WTC11 (cell line): ENCODE measurements at regions not wholly inside any gene's neighbourhood (a gene's known extent, or its start where the extent isn't known, plus 50 kb on each side); places are given as distances from the start of the nearest gene placed in this dataset.

Experiments
- ATAC-seq: fragments of 200-7000 bp; cut with Tn5 transposase; 2 replicates; pipeline ENCODE4 v1.10.0; 2021; ENCODE audit warnings: mild to moderate bottlenecking, moderate library complexity
- CTCF ChIA-PET: fragments of 300-600 bp; sonication (Branson Sonifier 250); formaldehyde crosslinking; loops from one replicate; lab custom pipeline; 2021; ENCODE audit warnings: antibody characterized with exemption; lab: Charles Lee
- POLR2A ChIA-PET: fragments of 350-600 bp; sonication (Branson Sonifier 250); formaldehyde crosslinking; loops from one replicate; lab custom pipeline; 2021; ENCODE audit warnings: antibody characterized with exemption; lab: Charles Lee
- DNase-seq: peaks from one replicate; pipeline ENCODE4 v3.0.0; 2021; ENCODE audit warnings: low spot score
- H3K27ac Mint-ChIP-seq: 2 replicates; pipeline ENCODE4 v1.8.0; 2021; ENCODE audit warnings: mixed read lengths
- H3K27me3 Mint-ChIP-seq: 2 replicates; pipeline ENCODE4 v1.8.0; 2021; ENCODE audit warnings: low read depth, mild to moderate bottlenecking, moderate library complexity, mixed read lengths
- H3K36me3 Mint-ChIP-seq: 2 replicates; pipeline ENCODE4 v1.8.0; 2021; ENCODE audit warnings: mixed read lengths
- H3K4me1 Mint-ChIP-seq: 2 replicates; pipeline ENCODE4 v1.8.0; 2022; ENCODE audit warnings: mixed read lengths
- H3K4me3 Mint-ChIP-seq: 2 replicates; pipeline ENCODE4 v1.8.0; 2021; ENCODE audit warnings: mild to moderate bottlenecking, moderate library complexity, mixed read lengths
- H3K9me3 Mint-ChIP-seq: 2 replicates; pipeline ENCODE4 v1.8.0; 2021; ENCODE audit warnings: mixed read lengths
- ATF6 ChIP-seq: sonication (generic); formaldehyde crosslinking; IDR thresholded peaks from 2 replicates; pipeline ENCODE4 v1.8.1; 2023; ENCODE audit warnings: mild to moderate bottlenecking, missing genetic modification reagents
- EMX1 ChIP-seq: fragments of 250-450 bp; sonication (Bioruptor Pico); IDR thresholded peaks from 2 replicates; pipeline ENCODE4 v1.8.0; 2021; ENCODE audit warnings: mild to moderate bottlenecking
- ERG ChIP-seq: fragments of 250-450 bp; sonication (Bioruptor Pico); IDR thresholded peaks from 2 replicates; pipeline ENCODE4 v1.8.0; 2021; ENCODE audit warnings: mild to moderate bottlenecking
- FOXP4 ChIP-seq: sonication (generic); formaldehyde crosslinking; IDR thresholded peaks from 2 replicates; pipeline ENCODE4 v1.8.0; 2022; ENCODE audit warnings: mild to moderate bottlenecking, missing genetic modification reagents
- GRHL2 ChIP-seq: fragments of 250-450 bp; sonication (Bioruptor Pico); IDR thresholded peaks from 2 replicates; pipeline ENCODE4 v1.8.0; 2022; ENCODE audit warnings: mild to moderate bottlenecking, moderate library complexity; ENCODE audit not compliant: insufficient replicate concordance, severe bottlenecking
- IRF1 ChIP-seq: sonication (generic); formaldehyde crosslinking; IDR thresholded peaks from 2 replicates; pipeline ENCODE4 v1.8.0; 2023; ENCODE audit warnings: missing genetic modification reagents
- NR2C2 ChIP-seq: sonication (generic); formaldehyde crosslinking; IDR thresholded peaks from 2 replicates; pipeline ENCODE4 v1.8.0; 2022; ENCODE audit warnings: mild to moderate bottlenecking, missing genetic modification reagents
- OVOL2 ChIP-seq: fragments of 250-450 bp; sonication (Bioruptor Pico); IDR thresholded peaks from 2 replicates; pipeline ENCODE4 v1.9.0; 2021; ENCODE audit warnings: mild to moderate bottlenecking, borderline replicate concordance
- RELA ChIP-seq: sonication (generic); formaldehyde crosslinking; IDR thresholded peaks from 2 replicates; pipeline ENCODE4 v1.8.1; 2022; ENCODE audit warnings: missing genetic modification reagents, mild to moderate bottlenecking, borderline replicate concordance
- ZBTB43 ChIP-seq: sonication (generic); formaldehyde crosslinking; IDR thresholded peaks from 2 replicates; pipeline ENCODE4 v1.8.1; 2023; ENCODE audit warnings: mild to moderate bottlenecking, missing genetic modification reagents
- ZNF138 ChIP-seq: sonication (generic); formaldehyde crosslinking; conservative IDR thresholded peaks from 2 replicates; pipeline ENCODE4 v1.8.1; 2022; ENCODE audit warnings: mild to moderate bottlenecking, moderate library complexity, missing genetic modification reagents
- ZNF219 ChIP-seq: sonication (generic); formaldehyde crosslinking; IDR thresholded peaks from 2 replicates; pipeline ENCODE4 v1.8.0; 2023; ENCODE audit warnings: missing genetic modification reagents, mild to moderate bottlenecking, borderline replicate concordance
- ZNF263 ChIP-seq: sonication (generic); formaldehyde crosslinking; IDR thresholded peaks from 2 replicates; pipeline ENCODE4 v1.8.1; 2022; ENCODE audit warnings: low read depth, mild to moderate bottlenecking, moderate library complexity, missing genetic modification reagents
- ZNF281 ChIP-seq: sonication (generic); formaldehyde crosslinking; IDR thresholded peaks from 2 replicates; pipeline ENCODE4 v1.8.0; 2023; ENCODE audit warnings: mild to moderate bottlenecking, missing genetic modification reagents
- ZNF423 ChIP-seq: fragments of 250-450 bp; sonication (Bioruptor Pico); IDR thresholded peaks from 2 replicates; pipeline ENCODE4 v2.1.2; 2022; ENCODE audit warnings: mild to moderate bottlenecking, moderate library complexity
- ZNF512 ChIP-seq: sonication (generic); formaldehyde crosslinking; IDR thresholded peaks from 2 replicates; pipeline ENCODE4 v1.8.1; 2022; ENCODE audit warnings: missing genetic modification reagents, borderline replicate concordance
- ZSCAN18 ChIP-seq: fragments of 250-450 bp; sonication (Bioruptor Pico); IDR thresholded peaks from 2 replicates; pipeline ENCODE4 v2.1.2; 2022; ENCODE audit warnings: mild to moderate bottlenecking, moderate library complexity

- peaks cover 23% of the 10 kb centered on the region for H3K9me3 Mint-ChIP-seq
- peaks cover 16% of the 10 kb centered on the region for H3K4me1 Mint-ChIP-seq
- H3K27ac Mint-ChIP-seq = no peak overlapping the region
- ChIA-PET POLR2A (no interaction called here), CTCF (no interaction called here)
- TF ChIP-seq RELA (CRISPR knock-in tag) = no peak
- TF ChIP-seq ZNF423 (CRISPR knock-in tag) = no peak
- TF ChIP-seq IRF1 = no peak
- TF ChIP-seq ERG (CRISPR knock-in tag) = no peak
- TF ChIP-seq ZNF263 (CRISPR knock-in tag) = no peak
- no peak for TF ChIP-seq ZBTB43
- no peak for TF ChIP-seq ZNF138 (CRISPR knock-in tag)
- no peak for TF ChIP-seq GRHL2 (CRISPR knock-in tag)
- no peak for TF ChIP-seq ATF6
- TF ChIP-seq EMX1 (CRISPR knock-in tag) = no peak
- no peak for ATAC-seq
- peaks cover 16% of the 10 kb centered on the region for H3K36me3 Mint-ChIP-seq
- no peaks in the 10 kb centered on the region for H3K27me3 Mint-ChIP-seq
- DNase-seq = no peak
- no peak overlapping the region for H3K4me3 Mint-ChIP-seq
Observed at GRCh38 chr6:112925702-112926101, 578.6 kb downstream of the RFPL4B start.

- Mint-ChIP-seq H3K36me3 (peaks cover 5% of the 10 kb centered on the region), H3K27ac (no peak overlapping the region), H3K9me3 (peaks cover 11% of the 10 kb centered on the region), H3K4me1 (peaks cover 13% of the 10 kb centered on the region), H3K4me3 (no peak overlapping the region), H3K27me3 (no peaks in the 10 kb centered on the region)
- DNase-seq (no peak), ATAC-seq (no peak)
- CTCF ChIA-PET = no interaction called here
- POLR2A ChIA-PET = no interaction called here
- TF ChIP-seq NR2C2 (CRISPR knock-in tag) (no peak), FOXP4 (no peak), ZNF512 (CRISPR knock-in tag) (no peak), ATF6 (no peak), ZSCAN18 (no peak), ZNF219 (no peak), OVOL2 (CRISPR knock-in tag) (no peak), ZNF281 (CRISPR knock-in tag) (no peak), IRF1 (no peak)
Observed at GRCh38 chr6:112927641-112928320, 580.7 kb downstream of the RFPL4B start.
